Loucy (cell line): ENCODE measurements at regions not wholly inside any gene's neighbourhood (a gene's known extent, or its start where the extent isn't known, plus 50 kb on each side); places are given as distances from the start of the nearest gene placed in this dataset.

ENCODE experiments used
- H2AFZ ChIP-seq: fragments of 200-600 bp; sonication (generic); 2 replicates; pipeline ENCODE4 v1.6.0; 2016; ENCODE audit warnings: antibody characterized with exemption, mild to moderate bottlenecking, low read length, moderate library complexity
- H3F3A ChIP-seq: fragments of 200-600 bp; 2 replicates; pipeline ENCODE4 v1.6.0; 2016; ENCODE audit warnings: antibody characterized with exemption, low read depth, mild to moderate bottlenecking
- H3K27me3 ChIP-seq: fragments of 200-600 bp; sonication (generic); 2 replicates; pipeline ENCODE4 v1.6.1; 2014; ENCODE audit warnings: low read length, mild to moderate bottlenecking; ENCODE audit not compliant: insufficient read depth, poor library complexity, severe bottlenecking
- H3K36me3 ChIP-seq: fragments of 200-600 bp; sonication (generic); 2 replicates; pipeline ENCODE4 v1.6.1; 2016; ENCODE audit warnings: low read length; ENCODE audit not compliant: insufficient read depth
- H3K4me1 ChIP-seq: fragments of 200-600 bp; sonication (generic); 2 replicates; pipeline ENCODE4 v1.5.1; 2014; ENCODE audit warnings: low read length, mild to moderate bottlenecking; ENCODE audit not compliant: insufficient read depth, poor library complexity, severe bottlenecking
- H3K4me2 ChIP-seq: fragments of 200-600 bp; sonication (generic); 2 replicates; pipeline ENCODE4 v1.6.0; 2014; ENCODE audit warnings: antibody characterized with exemption, low read length, low read depth, mild to moderate bottlenecking; ENCODE audit not compliant: poor library complexity, severe bottlenecking
- H3K4me3 ChIP-seq: fragments of 200-600 bp; sonication (generic); 2 replicates; pipeline ENCODE4 v1.5.1; 2014; ENCODE audit warnings: low read length, mild to moderate bottlenecking, mixed read lengths; ENCODE audit not compliant: poor library complexity, severe bottlenecking
- H3K79me2 ChIP-seq: fragments of 200-600 bp; sonication (generic); 2 replicates; pipeline ENCODE4 v1.6.1; 2014; ENCODE audit warnings: low read length; ENCODE audit not compliant: insufficient read depth
- H3K9ac ChIP-seq: fragments of 200-600 bp; sonication (generic); 2 replicates; pipeline ENCODE4 v1.6.0; 2014; ENCODE audit warnings: mild to moderate bottlenecking, low read depth, low read length, moderate library complexity; ENCODE audit not compliant: poor library complexity, severe bottlenecking
- H3K9me2 ChIP-seq: fragments of 200-600 bp; sonication (generic); replicated peaks from 2 replicates; pipeline ENCODE4 v1.6.1; 2016; ENCODE audit warnings: low read depth, low read length, mixed read lengths
- H3K9me3 ChIP-seq: fragments of 200-600 bp; sonication (generic); 2 replicates; pipeline ENCODE4 v1.6.1; 2014; ENCODE audit warnings: mild to moderate bottlenecking, antibody characterized with exemption, low read length, low read depth; ENCODE audit not compliant: insufficient read depth
- H4K20me1 ChIP-seq: fragments of 200-600 bp; sonication (generic); 2 replicates; pipeline ENCODE4 v1.6.0; 2014; ENCODE audit warnings: antibody characterized with exemption, low read length, mild to moderate bottlenecking; ENCODE audit not compliant: insufficient read depth, poor library complexity, severe bottlenecking
- EZH2phosphoT487 ChIP-seq: fragments of 200-600 bp; IDR thresholded peaks from 2 replicates; pipeline ENCODE4 v1.6.1; 2018; ENCODE audit warnings: antibody characterized with exemption, mild to moderate bottlenecking, moderate library complexity, borderline replicate concordance
- TF ChIP-seq, protein P1 (sequence below): fragments of 200-600 bp; sonication (generic); conservative IDR thresholded peaks from 2 replicates; pipeline ENCODE4 v1.5.1; 2014; ENCODE audit warnings: mild to moderate bottlenecking, antibody characterized with exemption, low read length

DNA sequence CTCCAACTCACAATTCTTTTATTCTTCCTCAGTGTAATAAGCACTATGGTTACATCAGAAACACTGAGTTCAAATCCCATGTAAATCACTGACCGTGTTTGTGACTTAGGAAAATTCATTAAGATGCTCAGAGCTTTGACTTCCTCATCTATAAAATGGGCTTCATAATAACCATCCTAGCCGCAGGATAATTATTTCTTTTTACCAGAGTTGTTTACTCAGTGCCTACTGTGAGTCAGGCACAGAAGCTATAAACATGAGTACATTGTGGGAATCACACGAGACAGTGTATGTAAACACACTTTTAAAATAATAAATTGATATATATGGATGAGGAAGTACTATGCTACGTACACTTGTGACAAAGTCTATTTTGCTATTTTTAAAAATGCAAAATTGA, 296.3 kb upstream of the TENM3 start:
- Histone ChIP-seq H4K20me1 (no peaks in the 10 kb centered on the region), H3K79me2 (no peaks in the 10 kb centered on the region), H3K4me1 (no peaks in the 10 kb centered on the region), H3K9me2 (no peaks in the 10 kb centered on the region), H3F3A (no peaks in the 10 kb centered on the region), H3K36me3 (no peaks in the 10 kb centered on the region), H3K4me2 (no peak overlapping the region), H3K9ac (no peak overlapping the region), H2AFZ (no peak overlapping the region), H3K27me3 (no peaks in the 10 kb centered on the region), H3K4me3 (no peak overlapping the region), H3K9me3 (no peaks in the 10 kb centered on the region; the same call in 1 of the 2 replicates)
- TF ChIP-seq EZH2phosphoT487: no peak
- TF ChIP-seq, protein P1, sequence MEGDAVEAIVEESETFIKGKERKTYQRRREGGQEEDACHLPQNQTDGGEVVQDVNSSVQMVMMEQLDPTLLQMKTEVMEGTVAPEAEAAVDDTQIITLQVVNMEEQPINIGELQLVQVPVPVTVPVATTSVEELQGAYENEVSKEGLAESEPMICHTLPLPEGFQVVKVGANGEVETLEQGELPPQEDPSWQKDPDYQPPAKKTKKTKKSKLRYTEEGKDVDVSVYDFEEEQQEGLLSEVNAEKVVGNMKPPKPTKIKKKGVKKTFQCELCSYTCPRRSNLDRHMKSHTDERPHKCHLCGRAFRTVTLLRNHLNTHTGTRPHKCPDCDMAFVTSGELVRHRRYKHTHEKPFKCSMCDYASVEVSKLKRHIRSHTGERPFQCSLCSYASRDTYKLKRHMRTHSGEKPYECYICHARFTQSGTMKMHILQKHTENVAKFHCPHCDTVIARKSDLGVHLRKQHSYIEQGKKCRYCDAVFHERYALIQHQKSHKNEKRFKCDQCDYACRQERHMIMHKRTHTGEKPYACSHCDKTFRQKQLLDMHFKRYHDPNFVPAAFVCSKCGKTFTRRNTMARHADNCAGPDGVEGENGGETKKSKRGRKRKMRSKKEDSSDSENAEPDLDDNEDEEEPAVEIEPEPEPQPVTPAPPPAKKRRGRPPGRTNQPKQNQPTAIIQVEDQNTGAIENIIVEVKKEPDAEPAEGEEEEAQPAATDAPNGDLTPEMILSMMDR: no peak

DNA sequence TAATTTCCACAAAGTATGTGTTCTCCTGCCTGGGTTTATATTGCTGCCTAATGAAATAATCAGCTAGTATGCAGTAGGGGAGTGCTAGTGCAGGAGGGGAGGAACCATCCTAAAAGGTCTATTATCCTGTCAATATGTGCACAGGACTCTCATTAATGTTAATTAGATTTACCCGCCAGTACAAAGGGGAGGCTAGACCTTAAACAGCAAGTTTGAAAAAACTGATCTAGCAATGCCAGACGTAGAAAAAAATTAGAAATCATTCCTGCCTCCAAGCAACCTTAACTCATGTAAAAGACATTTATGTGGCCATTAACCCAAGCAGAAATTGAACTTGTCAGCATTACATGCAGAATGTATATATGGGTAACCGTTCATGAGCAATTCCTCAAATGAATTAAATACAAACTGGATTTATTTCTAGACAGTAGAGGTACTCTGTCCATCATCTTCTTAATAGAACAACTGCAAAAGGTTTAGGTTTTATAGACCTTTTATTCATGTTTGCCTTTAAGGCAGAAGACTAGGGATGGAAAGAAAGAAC, 294.3 kb upstream of the TENM3 start:
- no peak overlapping the region for H3K4me3 ChIP-seq
- H3K9ac ChIP-seq: no peak overlapping the region
- H3F3A ChIP-seq: no peaks in the 10 kb centered on the region
- no peaks in the 10 kb centered on the region for H4K20me1 ChIP-seq
- no peak overlapping the region for H3K4me2 ChIP-seq
- H2AFZ ChIP-seq: no peak overlapping the region
- H3K79me2 ChIP-seq: no peaks in the 10 kb centered on the region
- H3K9me2 ChIP-seq: no peaks in the 10 kb centered on the region
- no peaks in the 10 kb centered on the region for H3K36me3 ChIP-seq
- no peaks in the 10 kb centered on the region for H3K4me1 ChIP-seq
- H3K9me3 ChIP-seq: no peaks in the 10 kb centered on the region; the same call in 1 of the 2 replicates
- TF ChIP-seq, protein P1: no peak
- TF ChIP-seq EZH2phosphoT487: no peak
- H3K27me3 ChIP-seq: no peaks in the 10 kb centered on the region

DNA sequence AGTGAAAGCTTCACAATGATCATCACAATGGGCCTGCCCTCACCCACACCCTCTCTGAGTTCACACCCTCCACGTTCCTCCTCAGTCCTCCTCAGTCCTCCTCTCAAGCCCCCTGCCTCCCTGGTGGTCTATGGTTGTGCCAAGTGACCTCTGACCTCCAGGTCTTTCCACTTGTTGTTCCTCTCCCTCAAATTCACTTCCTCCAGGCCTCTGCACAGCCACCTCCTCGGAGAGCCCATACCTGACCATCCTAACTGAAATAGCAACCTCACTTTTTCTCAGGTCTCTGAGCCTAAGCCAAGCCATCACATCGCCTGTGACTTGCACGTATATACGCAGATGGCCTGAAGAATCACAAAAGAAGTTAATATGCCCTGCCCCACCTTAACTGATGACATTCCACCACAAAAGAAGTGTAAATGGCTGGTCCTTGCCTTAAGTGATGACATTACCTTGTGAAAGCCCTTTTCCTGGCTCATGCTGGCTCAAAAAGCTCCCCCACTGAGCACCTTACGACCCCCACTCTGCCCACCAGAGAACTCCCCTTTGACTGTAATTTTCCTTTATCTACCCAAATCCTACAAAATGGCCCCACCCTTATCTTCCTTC, 293.4 kb upstream of the TENM3 start:
- Histone ChIP-seq H4K20me1 (no peaks in the 10 kb centered on the region), H3K4me1 (no peaks in the 10 kb centered on the region), H3F3A (no peaks in the 10 kb centered on the region), H3K4me2 (no peak overlapping the region), H3K27me3 (no peaks in the 10 kb centered on the region), H3K79me2 (no peaks in the 10 kb centered on the region), H3K9ac (no peak overlapping the region), H3K4me3 (no peak overlapping the region), H3K9me2 (no peaks in the 10 kb centered on the region), H3K36me3 (no peaks in the 10 kb centered on the region), H2AFZ (no peak overlapping the region), H3K9me3 (no peaks in the 10 kb centered on the region)
- TF ChIP-seq, protein P1: no peak
- no peak for TF ChIP-seq EZH2phosphoT487
